Breast epithelium (tissue), 4 donors: ENCODE measurements at regions not wholly inside any gene's neighbourhood (a gene's known extent, or its start where the extent isn't known, plus 50 kb on each side); places are given as distances from the start of the nearest gene placed in this dataset.

Source experiments
- DNase-seq, 2 donors: peaks; one replicate each; pipeline ENCODE4 v3.0.0-alpha.2; 2019; ENCODE audit warnings: low spot score in 2 of 2
- H3K27ac ChIP-seq, 2 donors: fragments of 200-600 bp; sonication (generic) in 1 of 2; one replicate each; pipeline ENCODE4 v1.5.1; 2016 to 2019; ENCODE audit warnings: mild to moderate bottlenecking in 1 of 2
- H3K27me3 ChIP-seq, 2 donors: fragments of 200-600 bp; sonication (generic) in 1 of 2; one replicate each; pipeline versions ENCODE4 v1.5.1 to v1.6.0; 2017 to 2019; ENCODE audit warnings: control low read depth in 1 of 2, mild to moderate bottlenecking in 1 of 2
- H3K36me3 ChIP-seq: fragments of 200-600 bp; one replicate; pipeline ENCODE4 v1.5.1; 2019
- H3K4me1 ChIP-seq, 2 donors: fragments of 200-600 bp; sonication (generic); one replicate each; pipeline ENCODE4 v1.5.1; 2016 to 2019; ENCODE audit warnings: control low read depth in 1 of 2
- H3K4me3 ChIP-seq, 3 donors: fragments of 200-600 bp; sonication (generic); 1 replicate in 2 of 3; 2 replicates in 1 of 3; pipeline ENCODE4 v1.5.1; 2016 to 2019; ENCODE audit warnings: mild to moderate bottlenecking in 3 of 3, moderate library complexity in 2 of 3
- H3K9me3 ChIP-seq, 2 donors: fragments of 200-600 bp; sonication (generic) in 1 of 2; one replicate each; pipeline ENCODE4 v1.5.1; 2016 to 2019; ENCODE audit warnings: control low read depth in 1 of 2
- CTCF ChIP-seq, 3 donors: fragments of 450-650 bp; IDR thresholded peaks; one replicate each; pipeline ENCODE4 v1.5.1; 2016 to 2017; ENCODE audit warnings: antibody characterized with exemption in 3 of 3, mild to moderate bottlenecking in 3 of 3, moderate library complexity in 3 of 3
- POLR2A ChIP-seq: fragments of 450-650 bp; IDR thresholded peaks from one replicate; pipeline ENCODE4 v1.6.1; 2016; ENCODE audit warnings: antibody characterized with exemption, mild to moderate bottlenecking, moderate library complexity
- POLR2AphosphoS5 ChIP-seq, 3 donors: sonication (generic); formaldehyde crosslinking; IDR thresholded peaks; one replicate each; pipeline ENCODE4 v1.6.1; 2017; ENCODE audit warnings: antibody characterized with exemption in 3 of 3
- intact Hi-C: fragments of 100-400 bp; cut with DNase I; formaldehyde crosslinking; loops from one replicate; pipeline ENCODE4 v1.15.1; 2023; ENCODE audit warnings: low total_unique reads

DNA sequence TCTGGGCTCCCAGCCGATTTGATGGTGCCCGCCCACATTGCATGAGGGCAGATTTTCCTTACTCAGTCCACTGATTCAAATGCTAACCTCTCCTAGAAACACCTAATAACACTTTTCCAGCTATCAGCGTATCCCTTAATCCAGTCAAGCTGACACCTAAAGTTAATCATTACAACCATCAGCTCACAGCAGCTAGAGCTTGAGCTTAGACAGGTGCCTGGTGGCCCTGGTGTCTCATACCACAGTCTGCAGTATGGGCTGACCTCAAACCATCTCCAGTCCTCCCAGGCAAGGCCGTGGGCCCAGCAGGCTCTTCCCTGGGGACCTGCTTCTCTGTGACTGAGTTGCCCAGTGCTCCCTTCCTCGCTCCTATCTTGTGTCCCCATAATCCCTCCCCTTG, 174.4 kb upstream of the NECTIN1 start:
- no peak for DNase-seq
- Histone ChIP-seq H3K27me3 (peaks cover 0 to 4% of the 10 kb centered on the region in 2 donors), H3K4me3 (no peak overlapping the region), H3K9me3 (no peaks in the 10 kb centered on the region), H3K27ac (no peak overlapping the region), H3K36me3 (no peaks in the 10 kb centered on the region), H3K4me1 (no peaks in the 10 kb centered on the region)
- TF ChIP-seq CTCF (IDR thresholded peaks at IDR 0.05) (no peak), POLR2AphosphoS5 (IDR thresholded peaks at IDR 0.05) (no peak), POLR2A (no peak)
- intact Hi-C loops, result no loop called here

- H3K4me1 ChIP-seq, result no peaks in the 10 kb centered on the region
- no peaks in the 10 kb centered on the region for H3K9me3 ChIP-seq
- intact Hi-C loops, result no loop called here
- H3K27me3 ChIP-seq, result no peaks in the 10 kb centered on the region
- no peaks in the 10 kb centered on the region for H3K36me3 ChIP-seq
- no peak overlapping the region for H3K27ac ChIP-seq
- no peak for DNase-seq
- H3K4me3 ChIP-seq, result no peak overlapping the region
- TF ChIP-seq CTCF (IDR thresholded peaks at IDR 0.05), result no peak
- TF ChIP-seq POLR2AphosphoS5 (IDR thresholded peaks at IDR 0.05), result no peak
- TF ChIP-seq POLR2A, result no peak
These were observed 173.7 kb upstream of the NECTIN1 start for GRCh38 chr11:119902656-119903231.

- DNase-seq, result no peak
- Histone ChIP-seq H3K27me3 (no peaks in the 10 kb centered on the region), H3K4me3 (no peak overlapping the region), H3K4me1 (no peaks in the 10 kb centered on the region), H3K36me3 (no peaks in the 10 kb centered on the region), H3K9me3 (no peaks in the 10 kb centered on the region), H3K27ac (no peak overlapping the region)
- TF ChIP-seq CTCF (IDR thresholded peaks at IDR 0.05) (no peak), POLR2AphosphoS5 (IDR thresholded peaks at IDR 0.05) (no peak), POLR2A (no peak)
- intact Hi-C loops, result no loop called here
These were observed 172.9 kb upstream of the NECTIN1 start for GRCh38 chr11:119901657-119902577.

- no peaks in the 10 kb centered on the region for H3K4me1 ChIP-seq
- TF ChIP-seq POLR2A, result no peak
- no peak for TF ChIP-seq POLR2AphosphoS5 (IDR thresholded peaks at IDR 0.05)
- TF ChIP-seq CTCF (IDR thresholded peaks at IDR 0.05), result no peak
- no peak overlapping the region for H3K27ac ChIP-seq
- intact Hi-C loops, result no loop called here
- no peaks in the 10 kb centered on the region for H3K36me3 ChIP-seq
- H3K9me3 ChIP-seq, result no peaks in the 10 kb centered on the region
- H3K27me3 ChIP-seq, result peaks cover 0 to under 1% of the 10 kb centered on the region in 2 donors
- no peak overlapping the region for H3K4me3 ChIP-seq
- DNase-seq, result no peak
These were observed 171.0 kb upstream of the NECTIN1 start for GRCh38 chr11:119899997-119900396.

DNA sequence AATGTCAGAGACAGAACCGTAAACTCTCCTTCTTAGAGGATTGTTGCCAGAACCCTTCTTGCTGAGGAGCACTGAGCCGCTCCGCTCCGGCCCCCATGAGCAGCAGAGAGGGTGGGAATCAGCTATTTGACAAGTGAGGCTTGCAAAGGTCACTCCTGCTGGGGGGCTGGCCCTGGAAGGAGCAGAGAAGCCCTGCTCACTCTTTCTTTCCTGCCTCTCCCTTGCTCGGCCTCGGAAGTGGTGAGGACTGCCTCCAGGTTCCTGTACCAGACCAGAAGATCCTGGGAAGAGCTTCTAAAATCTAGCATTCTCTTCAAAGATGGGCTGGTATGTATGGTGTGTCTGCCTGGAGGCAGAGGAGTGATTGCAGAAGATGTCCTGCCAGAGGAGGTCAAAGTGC, 168.6 kb upstream of the NECTIN1 start:
- TF ChIP-seq POLR2AphosphoS5 (IDR thresholded peaks at IDR 0.05) (no peak), POLR2A (no peak), CTCF (IDR thresholded peaks at IDR 0.05) (no peak)
- Histone ChIP-seq H3K9me3 (no peaks in the 10 kb centered on the region), H3K4me3 (no peak overlapping the region), H3K27ac (no peak overlapping the region), H3K4me1 (no peaks in the 10 kb centered on the region), H3K36me3 (no peaks in the 10 kb centered on the region), H3K27me3 (peaks cover 0 to 2% of the 10 kb centered on the region in 2 donors)
- intact Hi-C loops, result no loop called here
- no peak for DNase-seq
